Testis (tissue), 2 donors: ENCODE measurements at regions not wholly inside any gene's neighbourhood (a gene's known extent, or its start where the extent isn't known, plus 50 kb on each side); places are given as distances from the start of the nearest gene placed in this dataset.

Source experiments
- DNase-seq: peaks from one replicate; pipeline ENCODE4 v3.0.0-alpha.2; 2019
- H3K27ac ChIP-seq, 2 donors: fragments of 200-600 bp; sonication (generic); one replicate each; pipeline ENCODE4 v1.5.1; 2019
- H3K27me3 ChIP-seq: fragments of 200-600 bp; sonication (generic); one replicate; pipeline ENCODE4 v1.5.1; 2019
- H3K36me3 ChIP-seq: fragments of 200-600 bp; sonication (generic); one replicate; pipeline ENCODE4 v1.5.1; 2017; ENCODE audit warnings: low read depth; ENCODE audit errors: missing control alignments
- H3K4me1 ChIP-seq: fragments of 200-600 bp; sonication (generic); one replicate; pipeline ENCODE4 v1.5.1; 2019
- H3K4me3 ChIP-seq, 2 donors: fragments of 200-600 bp; sonication (generic); one replicate each; pipeline ENCODE4 v1.5.1; 2017 to 2019
- H3K9me3 ChIP-seq: fragments of 200-600 bp; sonication (generic); one replicate; pipeline ENCODE4 v1.5.1; 2017
- POLR2A ChIP-seq: fragments of 450-650 bp; IDR thresholded peaks from one replicate; pipeline ENCODE4 v1.6.1; 2017; ENCODE audit warnings: antibody characterized with exemption, mild to moderate bottlenecking, moderate library complexity
- WGBS, 2 donors: methylation state at CpG; one replicate each; pipeline ENCODE4 v1.1.5; 2018; 5-methylcytosine and 5-hydroxymethylcytosine counted together
- intact Hi-C: fragments of 100-400 bp; cut with DNase I; formaldehyde crosslinking; loops from one replicate; pipeline ENCODE4 v1.15.1; 2023; ENCODE audit warnings: low total_unique reads
- TF ChIP-seq, protein P1 (sequence below), 3 experiments: fragments of 450-650 bp in 2 of 3; fragments of 200-600 bp in 1 of 3; sonication (generic) in 1 of 3; IDR thresholded peaks; one replicate each; pipeline ENCODE4 v1.5.1; 2016 to 2019; ENCODE audit warnings: antibody characterized with exemption in 3 of 3, mild to moderate bottlenecking in 2 of 3, moderate library complexity in 1 of 3

DNA sequence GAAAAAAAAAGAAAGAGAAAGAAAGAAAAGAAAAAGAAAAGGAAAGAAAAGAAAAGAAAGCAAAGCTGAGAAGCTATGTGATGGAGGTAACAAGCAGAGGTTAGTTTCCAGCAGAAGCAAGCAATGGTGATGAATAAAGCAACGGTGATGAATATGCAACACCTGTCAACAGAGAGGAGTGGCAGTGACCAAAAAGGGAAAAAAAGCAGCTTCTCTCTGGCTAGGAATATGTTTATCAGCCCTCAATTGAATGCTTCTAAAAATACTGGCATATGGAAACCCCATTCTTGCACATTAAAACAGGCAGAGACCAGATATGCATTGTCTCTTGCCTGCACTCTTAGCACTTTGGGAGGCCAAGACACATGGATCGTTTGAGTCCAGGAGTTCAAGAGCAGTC lies 100.9 kb downstream of the GJA1 start:
- H3K27ac ChIP-seq: no peak overlapping the region
- DNase-seq: no peak
- no peak for TF ChIP-seq POLR2A
- TF ChIP-seq, protein P1, sequence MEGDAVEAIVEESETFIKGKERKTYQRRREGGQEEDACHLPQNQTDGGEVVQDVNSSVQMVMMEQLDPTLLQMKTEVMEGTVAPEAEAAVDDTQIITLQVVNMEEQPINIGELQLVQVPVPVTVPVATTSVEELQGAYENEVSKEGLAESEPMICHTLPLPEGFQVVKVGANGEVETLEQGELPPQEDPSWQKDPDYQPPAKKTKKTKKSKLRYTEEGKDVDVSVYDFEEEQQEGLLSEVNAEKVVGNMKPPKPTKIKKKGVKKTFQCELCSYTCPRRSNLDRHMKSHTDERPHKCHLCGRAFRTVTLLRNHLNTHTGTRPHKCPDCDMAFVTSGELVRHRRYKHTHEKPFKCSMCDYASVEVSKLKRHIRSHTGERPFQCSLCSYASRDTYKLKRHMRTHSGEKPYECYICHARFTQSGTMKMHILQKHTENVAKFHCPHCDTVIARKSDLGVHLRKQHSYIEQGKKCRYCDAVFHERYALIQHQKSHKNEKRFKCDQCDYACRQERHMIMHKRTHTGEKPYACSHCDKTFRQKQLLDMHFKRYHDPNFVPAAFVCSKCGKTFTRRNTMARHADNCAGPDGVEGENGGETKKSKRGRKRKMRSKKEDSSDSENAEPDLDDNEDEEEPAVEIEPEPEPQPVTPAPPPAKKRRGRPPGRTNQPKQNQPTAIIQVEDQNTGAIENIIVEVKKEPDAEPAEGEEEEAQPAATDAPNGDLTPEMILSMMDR (IDR thresholded peaks at IDR 0.05): no peak
- H3K4me1 ChIP-seq: peaks cover 2% of the 10 kb centered on the region
- 75 to 90% methylated on average over 2 of the region's 2 CpGs for WGBS, 2 donors
- H3K9me3 ChIP-seq: no peaks in the 10 kb centered on the region
- intact Hi-C loops: no loop called here
- no peak overlapping the region for H3K4me3 ChIP-seq
- H3K36me3 ChIP-seq: no peaks in the 10 kb centered on the region
- H3K27me3 ChIP-seq: no peaks in the 10 kb centered on the region

GRCh38 chr6:121539439-121539838 lies 104.0 kb downstream of the GJA1 start:
- Histone ChIP-seq H3K4me3 (no peak overlapping the region), H3K27me3 (no peaks in the 10 kb centered on the region), H3K36me3 (no peaks in the 10 kb centered on the region), H3K9me3 (no peaks in the 10 kb centered on the region), H3K4me1 (no peaks in the 10 kb centered on the region), H3K27ac (no peak overlapping the region)
- TF ChIP-seq, protein P1 (IDR thresholded peaks at IDR 0.05): no peak
- TF ChIP-seq POLR2A: no peak
- 61 to 62% methylated on average over 1 of the region's 1 CpG for WGBS, 2 donors
- DNase-seq: no peak
- intact Hi-C loops: no loop called here

- Histone ChIP-seq H3K9me3 (no peaks in the 10 kb centered on the region), H3K27me3 (no peaks in the 10 kb centered on the region), H3K4me3 (no peak overlapping the region), H3K27ac (no peak overlapping the region), H3K36me3 (no peaks in the 10 kb centered on the region), H3K4me1 (no peaks in the 10 kb centered on the region)
- no peak for DNase-seq
- WGBS, 2 donors: 76 to 91% methylated on average over 2 of the region's 2 CpGs
- no peak for TF ChIP-seq POLR2A
- TF ChIP-seq, protein P1 (IDR thresholded peaks at IDR 0.05): no peak
- intact Hi-C loops: no loop called here
Measured at GRCh38 chr6:121540210-121540609, 104.8 kb downstream of the GJA1 start.

GRCh38 chr6:121544691-121545090 lies 109.2 kb downstream of the GJA1 start:
- H3K4me3 ChIP-seq: no peak overlapping the region
- TF ChIP-seq, protein P1 (IDR thresholded peaks at IDR 0.05): no peak
- TF ChIP-seq POLR2A: no peak
- no peaks in the 10 kb centered on the region for H3K4me1 ChIP-seq
- no peak for DNase-seq
- H3K27me3 ChIP-seq: no peaks in the 10 kb centered on the region
- no peak overlapping the region for H3K27ac ChIP-seq
- H3K9me3 ChIP-seq: no peaks in the 10 kb centered on the region
- 83 to 84% methylated on average over 4 of the region's 4 CpGs for WGBS, 2 donors
- no peaks in the 10 kb centered on the region for H3K36me3 ChIP-seq
- intact Hi-C loops: no loop called here

- H3K4me3 ChIP-seq: no peak overlapping the region
- no peaks in the 10 kb centered on the region for H3K27me3 ChIP-seq
- DNase-seq: no peak
- 39 to 42% methylated on average over 3 of the region's 3 CpGs for WGBS, 2 donors
- TF ChIP-seq, protein P1 (IDR thresholded peaks at IDR 0.05): no peak
- TF ChIP-seq POLR2A: no peak
- H3K36me3 ChIP-seq: no peaks in the 10 kb centered on the region
- H3K27ac ChIP-seq: peak overlapping the region in 1 of 2 donors; percentile 27
- intact Hi-C loops: no loop called here
- no peaks in the 10 kb centered on the region for H3K4me1 ChIP-seq
- no peaks in the 10 kb centered on the region for H3K9me3 ChIP-seq
Measured at GRCh38 chr6:121548131-121548530, 112.7 kb downstream of the GJA1 start.
